Activated naive CD4-positive, alpha-beta T cell treated with anti-CD3 and anti-CD28 coated beads, Interleukin-2, amount 10 ng/mL, durations not matched to agents 7 days and 5 days (primary cell): ENCODE measurements at regions not wholly inside any gene's neighbourhood (a gene's known extent, or its start where the extent isn't known, plus 50 kb on each side); places are given as distances from the start of the nearest gene placed in this dataset.

Experiments used
- CTCF ChIA-PET: fragments of 350-600 bp; sonication (Branson Sonifier 250); formaldehyde crosslinking; loops from one replicate; lab custom pipeline; 2021; ENCODE audit warnings: antibody characterized with exemption; lab: Charles Lee
- DNase-seq: peaks from one replicate; pipeline ENCODE4 v3.0.0-alpha.2; 2020
- H3K27ac Mint-ChIP-seq: one replicate; pipeline ENCODE4 v1.8.0; 2021; ENCODE audit warnings: mild to moderate bottlenecking, moderate library complexity, mixed read lengths
- H3K27me3 Mint-ChIP-seq: one replicate; pipeline ENCODE4 v1.8.0; 2021; ENCODE audit warnings: mild to moderate bottlenecking, mixed read lengths
- H3K36me3 Mint-ChIP-seq: one replicate; pipeline ENCODE4 v1.8.0; 2021; ENCODE audit warnings: mixed read lengths
- H3K4me1 Mint-ChIP-seq: one replicate; pipeline ENCODE4 v1.8.0; 2021; ENCODE audit warnings: mixed read lengths
- H3K4me3 Mint-ChIP-seq: one replicate; pipeline ENCODE4 v1.8.0; 2021; ENCODE audit warnings: mild to moderate bottlenecking, moderate library complexity, mixed read lengths
- H3K9me3 Mint-ChIP-seq: one replicate; pipeline ENCODE4 v1.8.0; 2021; ENCODE audit warnings: mixed read lengths

- CTCF ChIA-PET = interaction anchor here (1.1 kb wide), 1 partner anchor 13 kb away, joined by 4 read pairs; no protein-coding TSS in a partner anchor
- no peaks in the 10 kb centered on the region for H3K9me3 Mint-ChIP-seq
- no peaks in the 10 kb centered on the region for H3K36me3 Mint-ChIP-seq
- H3K4me3 Mint-ChIP-seq = no peak overlapping the region
- H3K27ac Mint-ChIP-seq = no peak overlapping the region
- H3K27me3 Mint-ChIP-seq = peaks cover 28% of the 10 kb centered on the region
- H3K4me1 Mint-ChIP-seq = no peaks in the 10 kb centered on the region
- DNase-seq = no peak
These were observed 115.5 kb upstream of the ALDH1A3 start for GRCh38 chr15:100763835-100764750.

- DNase-seq = no peak
- H3K4me1 Mint-ChIP-seq = no peaks in the 10 kb centered on the region
- H3K27ac Mint-ChIP-seq = no peak overlapping the region
- peaks cover 25% of the 10 kb centered on the region for H3K27me3 Mint-ChIP-seq
- no peaks in the 10 kb centered on the region for H3K9me3 Mint-ChIP-seq
- H3K36me3 Mint-ChIP-seq = no peaks in the 10 kb centered on the region
- CTCF ChIA-PET = interaction anchor here (1.1 kb wide), 1 partner anchor 14 kb away, joined by 4 read pairs; no protein-coding TSS in a partner anchor
- no peak overlapping the region for H3K4me3 Mint-ChIP-seq
These were observed 114.7 kb upstream of the ALDH1A3 start for GRCh38 chr15:100764778-100765466.

- DNase-seq = no peak
- Mint-ChIP-seq H3K4me1 (no peaks in the 10 kb centered on the region), H3K27me3 (peaks cover 18% of the 10 kb centered on the region), H3K36me3 (no peaks in the 10 kb centered on the region), H3K27ac (no peak overlapping the region), H3K9me3 (no peaks in the 10 kb centered on the region), H3K4me3 (no peak overlapping the region)
- CTCF ChIA-PET = interaction anchor here (1.1 kb wide), 1 partner anchor 15 kb away, joined by 4 read pairs; no protein-coding TSS in a partner anchor
These were observed 114.0 kb upstream of the ALDH1A3 start for GRCh38 chr15:100765467-100766241.

- Mint-ChIP-seq H3K4me3 (no peak overlapping the region), H3K4me1 (no peaks in the 10 kb centered on the region), H3K27me3 (peaks cover 18% of the 10 kb centered on the region), H3K9me3 (no peaks in the 10 kb centered on the region), H3K36me3 (no peaks in the 10 kb centered on the region), H3K27ac (no peak overlapping the region)
- DNase-seq = no peak
- CTCF ChIA-PET = no interaction called here
These were observed 113.2 kb upstream of the ALDH1A3 start for GRCh38 chr15:100766243-100767000.

GRCh38 chr15:100767001-100767825 is 112.4 kb upstream of the ALDH1A3 start:
- no peak for DNase-seq
- Mint-ChIP-seq H3K27me3 (peaks cover 13% of the 10 kb centered on the region), H3K4me3 (no peak overlapping the region), H3K27ac (no peak overlapping the region), H3K36me3 (no peaks in the 10 kb centered on the region), H3K9me3 (no peaks in the 10 kb centered on the region), H3K4me1 (no peaks in the 10 kb centered on the region)
- CTCF ChIA-PET = no interaction called here

DNA sequence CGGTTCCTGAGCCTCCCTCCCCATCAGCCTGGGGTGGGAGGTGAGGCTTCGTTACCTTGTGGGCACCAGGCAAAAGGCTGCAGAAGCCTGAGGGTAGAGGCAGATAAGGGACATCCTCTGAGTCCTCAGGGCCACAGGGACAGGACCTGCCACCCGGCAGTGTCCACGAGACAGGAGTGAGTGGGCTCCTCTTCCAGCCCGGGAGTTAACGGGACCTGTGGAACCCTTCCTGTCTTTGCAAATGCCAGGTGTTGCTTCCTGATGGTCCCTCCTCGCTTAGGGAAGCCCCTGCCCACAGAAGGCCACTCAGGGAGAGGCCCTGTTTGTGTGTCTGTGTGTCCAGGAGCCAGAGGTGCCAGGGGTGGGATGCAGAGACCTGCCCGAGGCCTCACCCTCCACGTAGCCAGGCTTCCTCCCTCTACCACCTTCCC is 111.1 kb upstream of the ALDH1A3 start:
- H3K9me3 Mint-ChIP-seq = no peaks in the 10 kb centered on the region
- no peaks in the 10 kb centered on the region for H3K4me1 Mint-ChIP-seq
- no peak overlapping the region for H3K27ac Mint-ChIP-seq
- CTCF ChIA-PET = no interaction called here
- no peaks in the 10 kb centered on the region for H3K36me3 Mint-ChIP-seq
- no peak for DNase-seq
- H3K4me3 Mint-ChIP-seq = no peak overlapping the region
- H3K27me3 Mint-ChIP-seq = peaks cover 6% of the 10 kb centered on the region

GRCh38 chr15:100769043-100769974 is 110.3 kb upstream of the ALDH1A3 start:
- CTCF ChIA-PET = no interaction called here
- Mint-ChIP-seq H3K27ac (peak overlapping the region; percentile 62), H3K9me3 (no peaks in the 10 kb centered on the region), H3K27me3 (peaks cover 6% of the 10 kb centered on the region), H3K36me3 (no peaks in the 10 kb centered on the region), H3K4me1 (no peaks in the 10 kb centered on the region), H3K4me3 (no peak overlapping the region)
- no peak for DNase-seq

GRCh38 chr15:100769975-100770340 is 109.7 kb upstream of the ALDH1A3 start:
- Mint-ChIP-seq H3K27ac (no peak overlapping the region), H3K27me3 (peaks cover 6% of the 10 kb centered on the region), H3K36me3 (no peaks in the 10 kb centered on the region), H3K9me3 (no peaks in the 10 kb centered on the region), H3K4me3 (no peak overlapping the region), H3K4me1 (no peaks in the 10 kb centered on the region)
- DNase-seq = no peak
- CTCF ChIA-PET = no interaction called here

GRCh38 chr15:100770661-100771584 is 108.7 kb upstream of the ALDH1A3 start:
- DNase-seq = no peak
- H3K27me3 Mint-ChIP-seq = peaks cover 6% of the 10 kb centered on the region
- H3K4me3 Mint-ChIP-seq = no peak overlapping the region
- no peaks in the 10 kb centered on the region for H3K36me3 Mint-ChIP-seq
- no peak overlapping the region for H3K27ac Mint-ChIP-seq
- H3K4me1 Mint-ChIP-seq = no peaks in the 10 kb centered on the region
- CTCF ChIA-PET = no interaction called here
- no peaks in the 10 kb centered on the region for H3K9me3 Mint-ChIP-seq

- Mint-ChIP-seq H3K4me1 (no peaks in the 10 kb centered on the region), H3K27ac (no peak overlapping the region), H3K4me3 (no peak overlapping the region), H3K9me3 (no peaks in the 10 kb centered on the region), H3K36me3 (no peaks in the 10 kb centered on the region), H3K27me3 (no peaks in the 10 kb centered on the region)
- no peak for DNase-seq
- CTCF ChIA-PET = no interaction called here
These were observed 107.9 kb upstream of the ALDH1A3 start for GRCh38 chr15:100771746-100772145.

GRCh38 chr15:100772478-100772877 is 107.2 kb upstream of the ALDH1A3 start:
- Mint-ChIP-seq H3K27ac (no peak overlapping the region), H3K4me3 (no peak overlapping the region), H3K36me3 (no peaks in the 10 kb centered on the region), H3K27me3 (no peaks in the 10 kb centered on the region), H3K9me3 (no peaks in the 10 kb centered on the region), H3K4me1 (no peaks in the 10 kb centered on the region)
- no peak for DNase-seq
- CTCF ChIA-PET = no interaction called here
